NCI-H146 (cell line): ENCODE measurements at regions not wholly inside any gene's neighbourhood (a gene's known extent, or its start where the extent isn't known, plus 50 kb on each side); places are given as distances from the start of the nearest gene placed in this dataset.

Experiments
- DNase-seq: peaks from one replicate; lab custom pipeline; 2025; lab: John Stamatoyannopoulos, UW

DNA sequence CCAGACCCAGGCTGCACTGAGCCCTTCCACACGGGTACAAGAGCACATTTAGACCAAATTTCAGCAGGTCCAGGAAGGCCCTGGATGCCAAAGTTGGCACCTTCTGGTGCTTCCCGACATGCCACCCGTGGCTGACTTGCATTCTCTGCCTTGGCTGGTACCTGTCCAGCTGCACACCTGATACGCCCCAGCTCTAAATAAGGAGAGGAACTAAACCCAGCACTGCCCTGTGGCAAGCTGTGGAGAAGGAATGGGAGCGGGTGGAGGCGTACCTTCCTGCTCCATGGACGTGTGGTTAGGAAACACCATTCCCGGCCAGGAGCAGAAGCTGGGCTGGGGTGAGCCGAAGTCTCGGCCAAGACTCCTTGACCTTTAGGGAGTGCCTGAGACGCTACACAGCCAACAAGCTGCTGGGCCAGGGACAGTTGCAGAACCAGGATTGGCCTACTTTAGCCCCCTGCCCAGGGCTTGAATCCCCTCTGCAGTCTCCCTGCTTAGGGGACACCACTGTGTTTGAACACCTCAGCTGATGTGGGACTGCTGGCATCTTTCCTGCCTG, 86.5 kb upstream of the TAF1B start:
- no peak for DNase-seq

DNA sequence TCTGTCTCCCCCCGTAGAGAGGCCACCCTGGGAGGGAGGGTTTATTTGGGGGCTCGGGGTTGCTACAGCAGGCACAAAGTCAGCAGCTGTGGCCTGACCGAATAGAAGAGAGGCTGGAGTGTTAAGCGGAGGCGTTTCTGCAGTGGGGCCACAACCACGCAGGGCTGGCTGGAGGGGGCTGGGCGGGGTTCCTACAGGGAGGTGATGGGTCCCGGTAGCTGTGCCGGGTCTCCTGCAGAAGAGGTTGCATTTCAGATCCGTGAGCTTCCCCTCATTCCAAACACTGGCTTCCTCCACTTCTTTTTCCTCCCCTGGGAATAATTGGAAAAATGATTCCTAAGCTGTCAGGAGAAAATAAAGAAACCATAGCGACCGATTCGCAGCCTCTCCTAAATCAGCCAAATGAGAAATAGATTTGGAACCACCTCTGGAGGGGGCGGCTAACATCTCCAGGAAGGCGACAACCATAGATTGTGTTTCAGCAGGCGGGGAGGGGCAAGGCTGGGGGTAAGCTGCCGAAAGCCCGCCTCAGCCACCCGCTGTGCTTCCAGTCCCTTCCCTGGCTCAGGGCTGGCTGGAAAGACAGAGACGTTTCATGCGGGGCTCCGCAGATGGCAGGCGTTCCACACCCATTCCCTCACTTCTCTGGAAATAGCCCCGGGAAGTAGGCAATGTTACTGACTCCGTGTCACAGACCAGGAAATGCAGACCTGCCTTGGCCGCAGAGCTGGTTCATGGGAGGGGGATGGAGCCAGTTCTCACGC, 85.6 kb upstream of the TAF1B start:
- DNase-seq = peak; percentile 58

DNA sequence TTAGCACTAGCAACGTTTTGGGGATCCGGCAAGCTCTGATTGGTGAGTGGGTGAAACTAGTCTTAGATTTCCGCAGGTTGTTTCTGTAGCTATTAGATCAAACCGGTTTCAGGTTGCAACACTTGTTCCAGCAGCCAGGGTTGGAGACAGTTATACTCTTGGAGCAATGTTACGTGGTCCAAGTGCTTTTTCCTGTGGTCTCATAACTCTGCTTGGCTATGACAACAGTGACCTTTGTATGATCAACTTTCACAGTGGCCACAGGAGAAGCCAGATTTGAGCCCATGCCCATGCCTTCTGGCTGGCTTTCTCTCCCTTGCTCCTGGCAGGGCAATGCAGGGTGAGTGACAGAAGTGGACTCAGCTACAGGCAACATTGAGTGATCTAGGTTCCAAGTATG, 84.5 kb upstream of the TAF1B start:
- no peak for DNase-seq

DNA sequence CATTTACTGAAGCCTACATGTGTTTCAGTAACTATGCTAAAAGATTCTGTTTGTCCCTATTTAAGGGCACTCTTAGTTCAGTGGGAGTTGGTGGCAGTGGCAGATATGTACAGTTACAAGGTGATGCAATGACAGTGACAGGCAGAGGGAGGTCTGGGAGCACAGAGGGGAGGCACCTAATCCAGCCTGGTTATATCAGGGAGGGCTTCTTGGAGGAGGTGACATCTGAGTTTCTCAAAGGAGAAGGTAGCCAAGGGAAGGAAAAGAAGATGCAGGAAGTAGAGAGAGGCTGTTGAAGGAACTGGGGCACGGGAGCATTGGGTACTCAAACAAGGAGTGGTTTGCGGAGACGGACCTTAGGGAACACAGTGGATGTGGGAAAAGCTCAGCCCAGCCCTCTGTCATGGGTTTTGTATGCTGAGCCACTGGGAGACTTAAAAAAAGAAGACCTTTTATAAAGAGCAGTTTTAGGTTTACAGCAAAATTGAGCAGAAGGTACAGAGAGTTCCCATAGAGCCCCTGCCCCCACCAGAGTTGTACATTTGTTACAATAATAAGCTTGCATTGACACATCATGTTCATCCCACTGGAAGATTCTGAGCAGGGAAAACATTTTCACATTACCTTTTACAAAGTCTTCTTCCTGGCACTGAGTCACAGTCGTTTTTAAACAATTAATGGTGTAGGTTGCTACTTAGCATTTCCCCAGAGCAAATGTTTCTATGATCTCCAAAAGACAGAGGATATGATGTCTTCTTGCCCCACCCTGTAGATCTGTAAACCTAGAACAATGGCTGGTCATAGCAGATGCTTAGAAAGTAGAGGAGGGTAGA, 83.0 kb upstream of the TAF1B start:
- no peak for DNase-seq

DNA sequence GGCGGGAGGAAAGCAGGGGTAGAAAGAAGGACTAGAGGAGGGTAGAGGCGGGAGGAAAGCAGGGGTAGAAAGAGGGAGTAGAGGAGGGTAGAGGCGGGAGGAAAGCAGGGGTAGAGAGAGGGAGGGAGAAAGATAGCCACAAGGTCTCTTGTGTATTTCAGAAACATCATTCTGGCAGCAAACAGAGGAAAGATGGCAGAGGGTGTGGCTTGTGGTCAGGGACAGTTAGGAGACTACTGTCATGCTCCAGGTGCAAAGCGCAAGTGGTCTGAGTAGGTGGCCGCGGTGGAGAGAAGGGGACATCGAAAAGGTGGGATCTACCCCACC, 82.4 kb upstream of the TAF1B start:
- DNase-seq = no peak

DNA sequence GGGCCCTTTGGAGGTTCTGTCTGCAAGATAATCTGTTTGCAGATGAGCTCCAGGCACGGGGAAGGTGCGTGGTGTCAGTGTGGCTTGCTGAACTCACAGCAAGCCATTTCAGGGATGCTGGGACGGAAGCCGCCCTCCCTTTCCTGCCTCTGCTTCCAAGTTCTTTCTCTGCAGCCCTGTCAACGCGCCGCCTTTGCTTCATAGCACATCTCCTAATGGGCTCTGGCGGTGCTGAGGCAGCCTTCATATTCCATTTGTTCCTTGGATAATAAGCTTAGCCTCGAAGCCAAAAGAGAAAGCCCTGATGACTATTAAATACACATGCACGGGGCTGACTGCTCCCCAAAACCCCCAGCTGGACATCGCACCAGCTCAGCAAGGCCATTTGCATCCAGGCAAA, 81.7 kb upstream of the TAF1B start:
- no peak for DNase-seq

DNA sequence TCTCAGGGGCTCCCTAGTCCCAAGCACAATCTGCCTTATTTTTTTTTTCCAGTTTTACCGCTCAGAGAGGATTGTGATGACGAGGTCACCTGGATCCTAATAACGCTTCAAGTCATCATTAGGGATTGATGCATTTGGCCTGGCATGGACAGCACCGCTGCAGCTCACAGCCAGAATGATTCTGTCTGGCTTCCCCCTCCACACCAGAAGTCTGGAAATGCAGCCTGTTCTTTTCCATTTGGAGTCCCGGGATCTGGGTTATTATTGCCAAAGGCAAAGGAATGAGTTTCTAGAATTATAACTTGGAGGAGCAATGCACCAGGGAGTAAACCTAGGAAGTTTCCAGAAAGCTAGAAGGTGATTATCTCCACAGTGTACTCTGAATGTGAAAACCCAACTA, 81.1 kb upstream of the TAF1B start:
- DNase-seq = no peak

DNA sequence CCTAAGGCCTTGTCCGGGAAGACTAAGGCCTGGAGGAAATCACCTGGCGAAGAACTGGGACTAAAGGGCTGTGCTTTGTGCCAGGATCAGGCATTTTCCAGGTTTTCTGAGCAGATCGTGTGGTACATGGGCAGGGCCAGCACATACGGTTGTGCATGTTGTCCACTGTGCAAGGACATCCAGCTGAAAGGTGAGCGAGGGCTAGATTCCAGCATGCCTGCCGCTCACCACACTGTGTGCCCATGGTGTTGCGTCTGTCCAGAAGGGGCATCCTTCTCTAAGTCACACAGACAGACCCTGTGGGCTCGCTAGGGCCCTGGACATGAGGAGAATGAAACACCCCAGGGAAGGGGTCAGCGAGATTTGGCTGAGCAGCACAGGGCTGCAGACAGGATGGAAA, 80.3 kb upstream of the TAF1B start:
- DNase-seq = no peak

DNA sequence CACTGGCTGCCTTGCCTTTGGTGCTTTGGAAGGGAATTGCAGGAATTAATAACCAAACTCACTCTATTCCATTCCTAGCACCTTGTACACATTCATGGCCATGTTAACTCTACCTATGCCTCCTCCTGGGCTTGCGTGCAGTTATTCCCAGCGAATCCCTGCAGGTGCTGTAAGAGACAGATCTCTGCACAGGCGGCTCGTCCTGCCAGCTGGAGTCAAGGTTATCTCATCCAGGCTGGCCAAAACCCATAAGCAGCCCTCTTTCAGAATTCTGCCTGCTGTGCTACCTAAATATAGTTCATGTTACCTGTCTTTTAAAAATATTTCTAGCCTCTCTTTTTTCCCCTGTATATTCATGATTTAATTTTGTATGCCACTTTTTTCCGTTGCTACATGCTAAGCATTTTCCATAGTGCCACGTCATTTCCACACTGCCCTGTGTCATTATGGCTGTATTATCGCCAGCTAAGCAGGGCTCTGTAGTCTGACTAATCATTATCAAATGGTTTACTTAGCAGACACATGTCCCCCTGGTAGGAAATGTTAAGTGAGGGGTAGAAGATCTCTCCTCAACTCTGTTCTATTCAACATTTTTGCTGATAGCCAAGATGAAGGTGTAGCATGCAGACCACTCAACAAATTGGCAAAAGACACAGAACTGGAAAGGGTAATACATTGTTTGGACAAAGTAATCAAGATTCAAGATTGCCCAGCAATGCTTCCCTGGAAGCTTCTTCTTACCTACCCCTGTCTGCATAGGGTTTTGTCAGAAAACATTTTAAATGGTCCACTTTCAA, 79.7 kb upstream of the TAF1B start:
- DNase-seq = no peak

DNA sequence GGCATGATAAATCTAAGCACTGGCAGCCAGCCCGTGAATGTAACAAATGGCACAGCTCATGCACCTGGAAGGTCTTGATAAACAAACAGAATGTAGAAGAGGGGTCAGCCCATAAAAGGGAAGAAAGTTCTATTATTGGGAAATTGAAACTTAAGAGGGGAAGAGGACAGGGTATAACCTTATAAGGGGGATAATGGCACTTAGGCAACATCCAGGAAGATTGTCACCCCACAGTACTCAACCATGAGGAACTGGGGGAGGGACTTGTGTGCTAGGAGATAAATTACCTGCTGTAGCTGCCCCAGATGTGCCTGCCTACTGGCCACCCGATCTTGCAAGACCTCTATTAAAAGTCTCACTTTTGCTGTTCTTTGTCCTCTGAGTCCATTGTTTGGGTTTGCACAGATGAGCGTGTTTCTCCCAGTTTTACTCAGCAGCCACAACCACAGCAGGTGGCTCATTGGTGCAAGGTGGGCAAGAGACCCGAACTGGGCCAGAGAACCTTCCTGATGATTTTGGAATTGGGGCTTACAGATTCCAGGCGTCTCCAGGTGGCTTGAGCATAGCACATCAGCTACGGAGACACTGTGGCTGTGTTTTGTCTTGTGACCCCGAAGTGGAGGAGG, 79.0 kb upstream of the TAF1B start:
- peak; percentile 40 for DNase-seq

DNA sequence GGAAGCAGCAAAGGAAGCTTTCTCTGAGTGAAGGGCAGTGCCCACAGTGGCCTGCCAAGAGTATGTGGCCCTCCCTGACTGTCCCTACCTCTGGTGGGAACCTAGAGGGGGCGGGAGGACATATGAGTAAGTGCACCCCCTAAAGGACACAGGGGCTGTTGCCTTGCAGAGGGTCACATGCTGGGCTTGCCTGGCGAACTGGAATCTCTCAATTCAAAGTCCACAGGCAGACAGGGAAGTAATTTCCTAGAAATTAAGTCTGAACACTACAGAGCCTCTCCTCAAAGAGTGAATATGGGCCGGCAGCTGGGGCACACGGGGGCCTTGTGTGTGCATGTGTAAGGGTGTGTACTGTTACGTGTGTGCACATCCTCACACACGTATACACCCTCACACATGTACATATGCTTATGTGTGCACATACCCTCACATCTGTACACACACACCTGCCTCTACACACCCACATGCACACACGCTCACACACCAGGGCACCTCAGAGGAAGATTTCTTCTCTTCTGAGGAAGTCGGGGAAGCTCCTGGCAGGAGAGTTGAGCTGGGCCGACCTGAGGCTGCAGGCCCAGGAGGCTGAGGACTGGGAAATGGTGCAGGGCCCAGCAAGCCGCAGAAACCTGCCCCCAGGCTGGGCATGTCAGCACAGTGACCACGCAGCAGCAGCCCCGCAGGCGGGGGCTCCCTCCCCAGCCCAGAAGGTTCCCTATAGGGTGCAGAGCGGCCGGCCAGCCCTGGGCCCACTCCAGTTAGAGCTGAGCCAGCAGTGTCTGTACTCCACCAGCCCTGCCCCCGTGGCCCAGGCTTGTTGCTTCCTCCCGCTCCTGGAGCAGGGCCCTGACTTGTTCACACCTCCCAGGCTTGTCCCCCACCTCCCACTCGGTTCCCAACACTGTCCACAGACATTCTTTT, 77.4 kb upstream of the TAF1B start:
- no peak for DNase-seq

DNA sequence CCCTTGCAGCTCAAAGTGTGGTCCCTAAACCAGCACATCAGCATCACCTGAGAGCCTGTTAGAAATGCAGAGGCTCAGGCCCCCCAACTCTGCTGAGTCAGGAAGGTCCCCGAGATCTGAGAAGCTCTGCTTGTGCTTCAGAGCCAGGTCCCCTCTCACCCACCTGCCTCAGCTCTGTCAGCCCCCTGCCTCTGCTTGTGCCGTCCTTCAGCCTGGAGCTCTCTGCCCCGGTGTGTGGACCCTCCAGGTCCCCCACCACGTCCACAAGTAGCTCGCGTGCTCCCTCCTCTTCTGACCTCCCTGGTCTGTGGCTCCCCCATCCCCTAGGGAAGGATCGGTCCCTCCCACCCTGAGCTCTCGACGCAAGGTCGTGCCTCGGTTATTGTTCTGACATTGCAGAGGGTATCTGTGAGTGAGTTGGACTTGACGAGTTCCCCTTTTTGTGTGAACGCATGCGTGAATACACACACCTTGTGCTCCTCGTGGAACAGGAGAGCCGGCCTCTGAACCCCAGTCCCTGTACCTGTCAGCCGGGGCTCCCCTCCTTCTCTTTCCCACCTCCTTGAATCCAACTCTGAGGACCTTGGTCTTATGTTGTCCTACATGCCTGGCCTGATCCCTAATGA, 75.5 kb upstream of the TAF1B start:
- no peak for DNase-seq

DNA sequence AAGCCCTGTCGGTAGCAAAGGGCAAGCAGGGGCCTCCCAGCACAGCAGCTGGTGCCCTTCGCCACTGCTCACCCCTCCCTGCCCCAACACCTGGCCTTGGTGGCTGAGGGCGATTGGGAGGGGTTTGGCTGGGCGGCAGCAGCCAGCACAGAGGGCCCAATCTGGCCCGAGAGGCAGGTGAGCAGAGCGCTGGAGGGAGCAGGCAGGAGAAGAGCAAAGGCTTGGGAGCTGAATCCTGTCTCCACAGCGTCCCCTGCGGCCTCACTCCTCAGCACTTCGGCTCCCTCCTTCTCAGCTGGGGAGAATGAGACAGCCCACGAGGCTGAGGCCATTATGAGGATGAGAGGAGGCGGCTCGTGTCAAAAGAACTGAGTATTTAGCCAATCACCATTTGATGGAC, 74.9 kb upstream of the TAF1B start:
- DNase-seq = peak; percentile 87

DNA sequence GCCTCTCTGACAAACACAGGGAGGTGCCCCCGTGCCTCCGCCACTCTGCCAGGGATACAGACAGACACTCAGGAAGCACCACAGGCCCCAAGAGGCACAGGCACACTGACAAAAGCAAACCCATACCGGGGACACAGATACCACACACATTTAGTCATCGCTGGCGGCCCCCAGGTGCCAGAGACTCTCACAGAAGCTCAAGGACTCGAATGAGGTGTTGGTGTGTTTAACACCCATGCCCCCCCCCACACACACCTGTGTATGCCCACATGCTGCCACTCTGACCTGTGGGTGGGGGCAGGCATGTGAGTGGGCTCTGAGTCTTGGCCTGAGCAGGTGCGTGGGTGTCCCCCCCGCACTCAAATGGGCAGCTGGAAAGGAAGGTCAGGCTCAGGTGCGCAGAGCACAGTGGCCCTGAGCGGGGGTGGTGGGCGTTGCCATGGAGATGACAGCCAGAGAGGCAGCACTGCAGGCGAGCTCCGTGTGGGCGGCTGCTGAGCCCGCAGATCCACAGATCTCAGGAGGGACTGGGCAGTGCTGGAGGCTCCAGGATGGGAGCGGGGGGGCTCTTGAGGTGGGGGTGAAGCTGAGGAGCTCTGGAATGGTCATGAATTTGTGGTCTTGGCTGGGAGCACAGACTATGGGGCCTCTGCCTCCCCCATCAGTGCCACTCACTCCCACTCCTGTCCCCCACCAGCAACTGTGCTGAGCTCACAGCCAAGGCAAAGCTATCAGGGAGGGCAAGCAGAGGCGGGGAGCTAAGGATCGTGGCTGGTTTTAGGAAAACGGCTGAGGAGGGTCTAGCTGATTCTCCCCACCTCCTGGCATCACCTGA, 73.9 kb upstream of the TAF1B start:
- peak; percentile 83 for DNase-seq

DNA sequence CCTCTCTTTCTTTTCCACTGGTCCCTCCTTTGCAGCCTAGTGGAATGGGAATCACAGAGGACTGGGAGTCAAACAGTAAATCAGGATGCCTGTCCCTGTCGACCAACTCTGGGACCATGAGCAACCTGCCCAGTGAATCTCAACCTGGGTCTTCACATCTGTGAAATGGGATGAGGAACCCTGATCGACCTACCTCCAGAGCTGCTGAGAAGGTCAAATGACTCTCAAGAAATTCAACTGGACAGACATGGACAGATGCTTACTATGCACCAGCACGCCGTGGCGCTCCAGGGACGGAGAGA, 73.3 kb upstream of the TAF1B start:
- DNase-seq = no peak

DNA sequence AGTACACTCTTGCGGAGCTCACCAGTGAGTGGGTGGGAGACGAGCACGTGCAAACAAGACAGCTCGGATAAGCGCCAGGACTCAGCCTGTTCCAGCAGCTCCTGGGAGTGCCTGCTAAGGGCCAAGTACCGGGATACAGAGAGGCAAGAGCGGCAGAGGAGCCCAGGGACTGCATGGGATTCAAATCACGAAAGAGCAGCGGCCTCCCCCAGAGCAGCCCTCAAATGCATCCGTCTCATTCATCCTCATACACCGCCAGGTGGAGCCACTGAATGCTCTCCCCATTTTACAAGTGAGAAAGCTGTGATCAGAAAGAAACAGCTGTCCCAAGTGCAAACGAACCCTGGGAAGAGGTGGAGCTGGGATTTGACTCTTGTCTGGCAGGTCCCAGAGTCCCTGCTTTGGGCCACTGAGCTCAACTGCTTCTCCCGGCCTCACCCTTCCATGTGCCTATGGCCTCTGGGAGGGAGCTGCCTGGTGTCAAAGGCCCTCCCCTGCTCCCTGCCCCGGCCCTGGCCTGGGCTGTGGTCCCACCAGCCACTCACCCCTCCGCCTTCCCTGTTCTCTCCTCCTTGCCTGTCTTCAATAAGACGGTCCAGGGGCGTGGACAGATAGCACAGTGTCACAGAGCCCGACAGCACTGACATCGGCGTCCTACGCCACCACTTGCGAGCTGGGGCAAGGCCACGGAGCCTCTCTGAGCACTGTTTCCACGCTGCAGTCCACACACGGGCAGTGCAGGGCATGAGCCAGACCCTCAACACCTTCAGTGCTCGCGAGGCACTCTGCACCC, 72.8 kb upstream of the TAF1B start:
- DNase-seq = peak; percentile 53

DNA sequence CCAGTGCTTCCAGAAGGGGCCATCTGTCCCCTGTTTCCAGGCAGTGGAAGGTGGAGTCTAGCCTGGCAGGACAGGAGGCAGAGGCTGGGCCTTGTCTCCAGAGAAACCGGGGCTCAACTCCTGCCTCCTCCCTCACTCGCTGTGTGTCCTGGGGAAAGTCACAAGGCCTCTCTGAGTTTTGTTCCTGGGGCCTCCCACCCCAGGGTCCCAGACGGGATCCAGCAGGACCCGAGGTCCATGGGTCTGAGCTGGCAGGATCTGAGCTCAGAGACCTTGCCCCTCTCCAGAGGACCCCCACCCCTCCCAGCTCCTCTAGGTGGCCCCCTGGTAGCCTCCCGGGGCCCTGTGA, 72.2 kb upstream of the TAF1B start:
- no peak for DNase-seq

DNA sequence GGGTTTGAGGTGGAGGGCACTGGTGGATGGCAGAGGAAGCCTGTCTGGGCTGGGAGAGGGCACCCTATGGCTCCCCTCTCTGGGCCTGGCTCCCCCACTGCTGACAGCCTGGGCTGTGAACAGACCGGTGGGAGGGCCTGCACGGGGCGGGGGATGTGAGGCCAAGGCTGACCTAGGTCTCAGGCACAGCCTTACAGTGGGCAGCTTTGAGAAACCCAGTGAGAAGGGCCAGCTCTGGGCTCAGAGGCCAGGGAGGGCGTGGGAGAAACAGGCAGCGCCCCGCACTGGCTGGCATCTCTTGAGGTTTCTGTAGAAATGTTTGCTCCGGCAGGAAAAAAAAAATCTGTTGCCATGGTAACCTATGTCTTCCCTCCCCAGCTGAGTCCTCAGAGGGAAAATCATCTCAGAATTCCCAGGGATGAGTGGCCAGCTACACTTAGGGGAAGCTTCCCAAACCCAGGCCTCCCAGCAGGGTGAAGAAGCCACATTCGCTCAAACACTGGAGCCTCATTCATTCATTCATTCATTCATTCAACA, 71.7 kb upstream of the TAF1B start:
- peak; percentile 34 for DNase-seq
